HPDE6-E6E7 (cell line): ENCODE measurements at regions not wholly inside any gene's neighbourhood (a gene's known extent, or its start where the extent isn't known, plus 50 kb on each side); places are given as distances from the start of the nearest gene placed in this dataset.

ENCODE experiments used
- DNase-seq: peaks from one replicate; pipeline ENCODE4 v3.0.0; 2011; ENCODE audit warnings: missing footprints; ENCODE audit errors: extremely low spot score

- DNase-seq, result no peak
These were observed 243.6 kb upstream of the GPRIN3 start for GRCh38 chr4:89551191-89551590.

- no peak for DNase-seq
These were observed 242.3 kb upstream of the GPRIN3 start for GRCh38 chr4:89549907-89550306.

- no peak for DNase-seq
These were observed 237.7 kb upstream of the GPRIN3 start for GRCh38 chr4:89545315-89545714.

- no peak for DNase-seq
These were observed 234.4 kb upstream of the GPRIN3 start for GRCh38 chr4:89541998-89542397.

- DNase-seq, result no peak
These were observed 232.5 kb upstream of the GPRIN3 start for GRCh38 chr4:89539797-89540711.

GRCh38 chr4:89539374-89539773 is 231.8 kb upstream of the GPRIN3 start:
- DNase-seq, result no peak

- DNase-seq, result no peak
These were observed 231.3 kb upstream of the GPRIN3 start for GRCh38 chr4:89538886-89539285.

GRCh38 chr4:89538171-89538570 is 230.6 kb upstream of the GPRIN3 start:
- DNase-seq, result no peak

- DNase-seq, result no peak
These were observed 229.7 kb upstream of the GPRIN3 start for GRCh38 chr4:89537281-89537680.

- DNase-seq, result no peak
These were observed 227.7 kb upstream of the GPRIN3 start for GRCh38 chr4:89535251-89535650.

- DNase-seq, result no peak
These were observed 226.8 kb upstream of the GPRIN3 start for GRCh38 chr4:89534356-89534755.

- DNase-seq, result no peak
These were observed 224.5 kb upstream of the GPRIN3 start for GRCh38 chr4:89531932-89532640.

GRCh38 chr4:89528526-89529133 is 221.0 kb upstream of the GPRIN3 start:
- no peak for DNase-seq

- DNase-seq, result no peak
These were observed 214.2 kb upstream of the GPRIN3 start for GRCh38 chr4:89521826-89522225.

GRCh38 chr4:89519771-89520320 is 212.2 kb upstream of the GPRIN3 start:
- no peak for DNase-seq

- no peak for DNase-seq
These were observed 210.7 kb upstream of the GPRIN3 start for GRCh38 chr4:89518259-89518658.

- no peak for DNase-seq
These were observed 207.2 kb upstream of the GPRIN3 start for GRCh38 chr4:89514811-89515210.

- DNase-seq, result no peak
These were observed 204.2 kb upstream of the GPRIN3 start for GRCh38 chr4:89511776-89512175.

GRCh38 chr4:89509708-89510281 is 202.2 kb upstream of the GPRIN3 start:
- no peak for DNase-seq

- no peak for DNase-seq
These were observed 199.4 kb upstream of the GPRIN3 start for GRCh38 chr4:89506866-89507491.

GRCh38 chr4:89502581-89502980 is 195.0 kb upstream of the GPRIN3 start:
- DNase-seq, result no peak
